Ishikawa (cell line): ENCODE measurements at regions not wholly inside any gene's neighbourhood (a gene's known extent, or its start where the extent isn't known, plus 50 kb on each side); places are given as distances from the start of the nearest gene placed in this dataset.

Source experiments
- CEBPB ChIP-seq: IDR thresholded peaks from 2 replicates; pipeline ENCODE4 v1.6.1; 2012
- CREB1 ChIP-seq: IDR thresholded peaks from 2 replicates; pipeline ENCODE4 v1.6.1; 2012; ENCODE audit warnings: low read depth
- EGR1 ChIP-seq: IDR thresholded peaks from 2 replicates; pipeline ENCODE4 v1.6.1; 2012
- EP300 ChIP-seq: IDR thresholded peaks from 2 replicates; pipeline ENCODE4 v1.6.1; 2012; ENCODE audit warnings: borderline replicate concordance
- FOXM1 ChIP-seq: IDR thresholded peaks from 2 replicates; pipeline ENCODE4 v1.6.1; 2012; ENCODE audit warnings: low read depth, borderline replicate concordance
- NFIC ChIP-seq: IDR thresholded peaks from 2 replicates; pipeline ENCODE4 v1.6.1; 2012
- RAD21 ChIP-seq: IDR thresholded peaks from 2 replicates; pipeline ENCODE4 v1.6.1; 2012; ENCODE audit warnings: low read depth
- TAF1 ChIP-seq: IDR thresholded peaks from 2 replicates; pipeline ENCODE4 v1.6.1; 2012; ENCODE audit warnings: low read depth, mild to moderate bottlenecking
- TCF12 ChIP-seq: IDR thresholded peaks from 2 replicates; pipeline ENCODE4 v1.6.1; 2012; ENCODE audit warnings: low read depth
- TEAD4 ChIP-seq: IDR thresholded peaks from 2 replicates; pipeline ENCODE4 v1.6.1; 2012
- YY1 ChIP-seq: IDR thresholded peaks from 2 replicates; pipeline ENCODE4 v1.6.1; 2012; ENCODE audit warnings: low read depth
- ZBTB7A ChIP-seq: IDR thresholded peaks from 2 replicates; pipeline ENCODE4 v1.6.1; 2012; ENCODE audit warnings: low read depth
- TF ChIP-seq, protein P1 (sequence below): IDR thresholded peaks from 2 replicates; pipeline ENCODE4 v1.6.1; 2012
- TF ChIP-seq, protein P2 (sequence below): IDR thresholded peaks from 2 replicates; pipeline ENCODE4 v1.6.1; 2012; ENCODE audit warnings: low read depth, mild to moderate bottlenecking
- TF ChIP-seq, protein P3 (sequence below): IDR thresholded peaks from 2 replicates; pipeline ENCODE4 v1.6.1; 2012

DNA sequence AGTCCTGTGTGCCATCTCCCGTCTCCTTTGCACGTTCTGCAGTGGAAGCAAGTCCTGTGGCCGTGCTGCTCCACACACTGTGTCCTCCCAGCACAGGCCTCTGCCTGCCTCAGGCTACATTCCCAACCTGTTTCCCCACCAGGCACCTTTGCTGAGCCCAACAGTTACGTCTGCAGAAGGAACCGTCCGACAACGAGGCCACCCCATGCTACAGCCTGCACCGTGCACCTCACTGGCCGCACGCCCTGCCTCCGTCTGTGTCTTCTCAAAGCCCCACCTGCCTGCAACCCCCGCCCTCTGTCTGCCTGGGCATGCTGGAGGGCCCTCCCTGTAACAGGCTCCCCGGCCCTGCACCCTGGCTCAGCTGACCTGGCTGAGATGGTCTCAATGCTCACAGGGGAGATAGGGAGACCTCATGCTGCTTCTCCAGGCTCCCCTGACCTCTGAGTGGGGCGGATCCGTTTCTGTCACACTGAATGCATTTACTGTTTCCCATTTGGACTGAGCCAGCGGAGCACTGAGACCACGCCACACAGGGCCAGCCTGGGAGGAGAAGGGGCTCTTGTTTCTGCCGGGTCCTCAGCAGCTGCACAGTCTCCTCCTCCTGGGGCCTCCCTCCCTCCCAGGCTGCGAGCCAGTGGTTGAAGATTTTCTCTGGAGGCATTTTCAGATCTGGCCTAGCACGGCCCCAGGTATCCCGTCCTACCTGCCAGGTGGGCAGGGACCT, 109.1 kb upstream of the OTOS start:
- TF ChIP-seq, protein P1, sequence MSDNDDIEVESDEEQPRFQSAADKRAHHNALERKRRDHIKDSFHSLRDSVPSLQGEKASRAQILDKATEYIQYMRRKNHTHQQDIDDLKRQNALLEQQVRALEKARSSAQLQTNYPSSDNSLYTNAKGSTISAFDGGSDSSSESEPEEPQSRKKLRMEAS, result no peak
- no peak for TF ChIP-seq CREB1
- TF ChIP-seq, protein P2, sequence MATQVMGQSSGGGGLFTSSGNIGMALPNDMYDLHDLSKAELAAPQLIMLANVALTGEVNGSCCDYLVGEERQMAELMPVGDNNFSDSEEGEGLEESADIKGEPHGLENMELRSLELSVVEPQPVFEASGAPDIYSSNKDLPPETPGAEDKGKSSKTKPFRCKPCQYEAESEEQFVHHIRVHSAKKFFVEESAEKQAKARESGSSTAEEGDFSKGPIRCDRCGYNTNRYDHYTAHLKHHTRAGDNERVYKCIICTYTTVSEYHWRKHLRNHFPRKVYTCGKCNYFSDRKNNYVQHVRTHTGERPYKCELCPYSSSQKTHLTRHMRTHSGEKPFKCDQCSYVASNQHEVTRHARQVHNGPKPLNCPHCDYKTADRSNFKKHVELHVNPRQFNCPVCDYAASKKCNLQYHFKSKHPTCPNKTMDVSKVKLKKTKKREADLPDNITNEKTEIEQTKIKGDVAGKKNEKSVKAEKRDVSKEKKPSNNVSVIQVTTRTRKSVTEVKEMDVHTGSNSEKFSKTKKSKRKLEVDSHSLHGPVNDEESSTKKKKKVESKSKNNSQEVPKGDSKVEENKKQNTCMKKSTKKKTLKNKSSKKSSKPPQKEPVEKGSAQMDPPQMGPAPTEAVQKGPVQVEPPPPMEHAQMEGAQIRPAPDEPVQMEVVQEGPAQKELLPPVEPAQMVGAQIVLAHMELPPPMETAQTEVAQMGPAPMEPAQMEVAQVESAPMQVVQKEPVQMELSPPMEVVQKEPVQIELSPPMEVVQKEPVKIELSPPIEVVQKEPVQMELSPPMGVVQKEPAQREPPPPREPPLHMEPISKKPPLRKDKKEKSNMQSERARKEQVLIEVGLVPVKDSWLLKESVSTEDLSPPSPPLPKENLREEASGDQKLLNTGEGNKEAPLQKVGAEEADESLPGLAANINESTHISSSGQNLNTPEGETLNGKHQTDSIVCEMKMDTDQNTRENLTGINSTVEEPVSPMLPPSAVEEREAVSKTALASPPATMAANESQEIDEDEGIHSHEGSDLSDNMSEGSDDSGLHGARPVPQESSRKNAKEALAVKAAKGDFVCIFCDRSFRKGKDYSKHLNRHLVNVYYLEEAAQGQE, result no peak
- TF ChIP-seq, protein P3, sequence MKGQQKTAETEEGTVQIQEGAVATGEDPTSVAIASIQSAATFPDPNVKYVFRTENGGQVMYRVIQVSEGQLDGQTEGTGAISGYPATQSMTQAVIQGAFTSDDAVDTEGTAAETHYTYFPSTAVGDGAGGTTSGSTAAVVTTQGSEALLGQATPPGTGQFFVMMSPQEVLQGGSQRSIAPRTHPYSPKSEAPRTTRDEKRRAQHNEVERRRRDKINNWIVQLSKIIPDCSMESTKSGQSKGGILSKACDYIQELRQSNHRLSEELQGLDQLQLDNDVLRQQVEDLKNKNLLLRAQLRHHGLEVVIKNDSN, result no peak
- no peak for TF ChIP-seq EGR1
- TF ChIP-seq RAD21, result no peak
- no peak for TF ChIP-seq ZBTB7A
- no peak for TF ChIP-seq NFIC
- TF ChIP-seq TEAD4, result no peak
- no peak for TF ChIP-seq EP300
- no peak for TF ChIP-seq YY1
- TF ChIP-seq CEBPB, result no peak
- no peak for TF ChIP-seq FOXM1
- TF ChIP-seq TCF12, result no peak
- TF ChIP-seq TAF1, result no peak

DNA sequence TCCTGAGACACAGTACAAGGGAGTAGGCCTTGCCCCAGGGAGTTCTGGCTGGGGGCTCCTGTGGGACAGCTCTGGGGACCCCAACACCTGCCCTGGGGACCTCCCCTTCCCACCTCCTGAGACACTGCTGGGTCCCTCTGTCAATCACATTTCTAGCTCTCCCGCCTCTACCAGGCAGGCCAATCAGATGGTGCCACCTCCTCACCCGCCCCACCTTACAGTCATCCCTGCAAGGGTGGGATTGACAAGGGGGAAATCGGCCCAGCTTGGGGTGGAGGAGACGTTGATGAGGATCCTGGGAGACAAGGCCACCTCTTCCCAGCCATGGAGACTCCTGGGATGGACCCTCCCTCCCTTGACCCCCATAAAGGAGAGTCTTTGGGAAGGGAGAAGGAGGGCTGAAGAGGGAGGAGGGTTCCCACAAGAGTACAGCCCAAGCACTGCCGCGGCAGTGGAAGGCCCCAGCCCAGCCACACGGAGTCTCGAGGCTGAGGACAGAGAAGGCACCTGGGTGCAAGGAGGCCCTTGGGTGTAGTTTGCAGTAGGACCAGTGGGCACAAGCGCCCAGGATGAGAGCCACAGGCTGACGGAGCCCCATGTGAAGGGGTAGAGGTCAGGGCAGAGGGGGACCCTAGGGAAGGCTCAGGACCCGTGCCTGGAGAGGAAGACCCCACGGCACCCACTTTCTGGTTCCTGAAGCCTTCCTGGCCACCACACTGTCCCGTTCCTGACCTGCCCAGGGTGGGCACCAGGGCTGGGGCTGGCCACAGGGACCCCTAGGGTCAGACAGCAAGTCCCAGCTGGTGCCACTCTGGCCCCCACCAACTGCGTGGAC, 109.9 kb upstream of the OTOS start:
- TF ChIP-seq YY1, result no peak
- no peak for TF ChIP-seq TEAD4
- no peak for TF ChIP-seq FOXM1
- TF ChIP-seq CEBPB, result no peak
- no peak for TF ChIP-seq CREB1
- 0 out of 2 replicates have a peak, but pooled peaks have one; percentile 4 for TF ChIP-seq TAF1
- TF ChIP-seq, protein P2, result no peak
- TF ChIP-seq, protein P3, result no peak
- TF ChIP-seq NFIC, result no peak

DNA sequence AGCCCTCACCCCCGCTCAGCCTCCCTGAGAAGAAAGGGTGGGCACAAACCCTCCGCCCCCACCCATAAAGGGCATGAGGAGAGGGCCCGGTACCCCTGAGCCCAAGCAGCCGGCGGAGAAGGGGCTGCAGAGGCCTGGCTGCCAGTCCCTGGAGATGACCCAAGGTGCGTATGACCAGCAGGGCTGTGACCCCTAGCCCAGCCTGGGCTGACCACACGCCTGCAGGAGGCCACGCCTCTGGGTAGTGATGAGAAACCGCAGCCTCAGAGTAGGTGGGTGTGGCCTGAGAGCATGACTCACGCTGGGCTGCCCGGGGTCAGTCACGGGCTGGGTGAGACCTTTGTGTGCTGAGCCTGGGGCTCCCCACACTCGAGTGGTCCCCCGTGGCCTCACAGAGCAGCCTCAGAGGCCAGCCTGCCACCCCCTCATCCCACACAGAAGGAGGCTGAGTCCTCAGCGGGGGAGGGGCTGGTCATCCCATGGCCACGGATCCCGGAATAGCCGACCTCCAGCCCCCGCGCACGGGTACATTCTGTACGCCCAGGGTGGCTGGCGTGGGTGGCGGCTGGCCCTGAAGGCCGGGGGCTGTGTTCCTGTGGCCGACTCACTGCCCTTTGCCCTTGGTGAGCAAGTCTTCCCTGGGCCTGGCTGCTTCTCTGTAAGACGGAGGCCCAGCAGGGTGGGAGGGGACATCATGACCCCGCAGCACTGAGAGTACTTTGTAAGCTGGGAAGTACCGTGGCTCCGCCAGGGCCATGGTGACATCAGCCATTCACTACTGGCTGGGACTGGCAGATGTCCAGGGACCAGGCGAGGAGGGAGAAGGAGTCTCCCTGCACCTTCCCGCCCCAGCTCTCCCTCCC, 110.8 kb upstream of the OTOS start:
- no peak for TF ChIP-seq TAF1
- peak; percentile 60; the same call in 1 of the 2 replicates for TF ChIP-seq ZBTB7A
- peak; percentile 33; the same call in 1 of the 2 replicates for TF ChIP-seq TCF12
- TF ChIP-seq, protein P3, result 0 out of 2 replicates have a peak, but pooled peaks have one; percentile 19
- TF ChIP-seq EGR1, result peak; percentile 93
- peak; percentile 46; the same call in 1 of the 2 replicates for TF ChIP-seq NFIC
- TF ChIP-seq TEAD4, result 0 out of 2 replicates have a peak, but pooled peaks have one; percentile 7
- no peak; the same call in 1 of the 2 replicates for TF ChIP-seq EP300

DNA sequence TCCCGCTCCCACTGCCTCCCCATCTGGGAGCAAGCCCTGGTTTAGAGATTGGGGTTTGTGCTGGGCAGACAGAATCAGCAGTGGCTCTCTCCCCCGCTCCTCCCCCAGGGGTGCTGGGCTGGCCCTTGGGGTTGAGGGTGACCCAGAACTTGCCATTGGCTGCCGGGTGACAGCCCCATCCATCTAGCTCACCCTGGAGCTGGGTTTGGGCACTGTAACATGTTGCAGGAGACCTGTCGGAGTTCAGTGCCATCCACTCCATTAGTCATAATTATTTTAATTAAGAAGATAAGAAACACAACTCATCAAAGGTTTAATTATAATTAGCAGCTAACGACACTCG, 111.4 kb upstream of the OTOS start:
- TF ChIP-seq TEAD4 (no peak), TCF12 (no peak), CEBPB (no peak), NFIC (no peak), EGR1 (no peak), ZBTB7A (no peak), CREB1 (no peak), FOXM1 (no peak), RAD21 (no peak), TAF1 (no peak), YY1 (no peak)
- TF ChIP-seq, protein P2, result no peak
- TF ChIP-seq, protein P3, result no peak
- TF ChIP-seq, protein P1, result no peak
